Stimulated activated CD4-positive, alpha-beta T cell treated with anti-CD3 and anti-CD28 coated beads, Interleukin-2, amount 100 ng/mL, for 4 hours (primary cell): ENCODE measurements at regions not wholly inside any gene's neighbourhood (a gene's known extent, or its start where the extent isn't known, plus 50 kb on each side); places are given as distances from the start of the nearest gene placed in this dataset.

Source experiments
- DNase-seq: peaks from one replicate; pipeline ENCODE4 v3.0.0-alpha.2; 2020; ENCODE audit warnings: low read depth

GRCh38 chr11:95304777-95305176 is 73.8 kb upstream of the SESN3 start:
- DNase-seq: no peak

- DNase-seq: no peak
These were observed 71.2 kb upstream of the SESN3 start for GRCh38 chr11:95302211-95302610.

DNA sequence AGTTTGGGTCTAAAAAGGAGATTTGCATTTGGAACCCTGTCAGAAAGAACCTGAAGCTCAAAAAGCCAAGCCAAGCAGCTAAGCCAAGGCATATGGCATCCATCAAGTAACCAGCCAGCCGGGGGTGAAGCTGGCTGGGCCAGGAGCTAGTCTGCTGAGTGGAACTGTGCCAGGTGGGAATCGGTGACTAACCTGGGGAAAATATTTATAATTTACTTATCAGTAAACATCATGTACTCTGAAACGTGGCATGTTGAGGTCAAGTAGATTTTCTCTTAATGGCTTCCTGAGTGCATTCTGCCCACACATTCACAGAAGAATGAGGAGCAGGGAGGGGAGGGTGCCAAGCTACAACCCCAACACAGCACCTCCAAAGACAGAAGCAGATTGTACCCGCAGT is 70.5 kb upstream of the SESN3 start:
- no peak for DNase-seq

- no peak for DNase-seq
These were observed 68.2 kb upstream of the SESN3 start for GRCh38 chr11:95299078-95299679.

DNA sequence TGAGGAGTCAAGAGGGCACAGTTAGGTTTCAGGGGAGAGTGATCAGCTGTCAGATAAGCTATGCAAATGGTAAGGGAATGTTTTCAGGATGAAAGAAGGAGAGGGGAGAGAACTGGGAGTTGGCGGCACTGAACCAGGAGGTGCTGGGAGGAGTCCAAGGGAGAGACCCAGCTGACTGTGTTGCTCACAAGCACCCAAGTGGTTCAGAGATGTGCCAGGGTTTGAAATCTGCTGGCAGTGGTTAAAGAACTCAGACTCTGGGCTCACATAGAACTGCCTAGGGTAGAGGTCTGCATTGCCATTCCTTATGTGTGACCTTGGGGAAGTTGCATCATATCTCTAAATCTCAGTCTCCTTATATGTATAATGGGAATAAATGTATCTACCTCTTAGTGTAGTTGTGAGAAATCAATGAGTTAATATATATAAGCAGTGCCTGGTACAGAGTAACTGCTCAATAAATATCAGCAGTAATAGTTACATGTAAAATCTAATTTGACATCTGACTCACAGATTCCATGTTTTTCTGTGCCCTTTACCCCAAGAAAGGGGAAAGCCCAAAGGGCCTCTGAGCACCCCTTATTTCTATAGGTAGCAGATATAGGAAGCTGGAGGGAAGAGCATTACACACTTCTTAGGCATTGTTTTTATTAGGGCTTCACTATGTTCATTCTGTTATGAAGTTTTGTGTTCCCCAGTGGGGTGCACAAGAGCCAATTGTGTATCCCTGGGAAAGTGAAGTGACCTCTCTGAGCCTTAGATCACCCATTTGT is 66.9 kb upstream of the SESN3 start:
- no peak for DNase-seq

DNA sequence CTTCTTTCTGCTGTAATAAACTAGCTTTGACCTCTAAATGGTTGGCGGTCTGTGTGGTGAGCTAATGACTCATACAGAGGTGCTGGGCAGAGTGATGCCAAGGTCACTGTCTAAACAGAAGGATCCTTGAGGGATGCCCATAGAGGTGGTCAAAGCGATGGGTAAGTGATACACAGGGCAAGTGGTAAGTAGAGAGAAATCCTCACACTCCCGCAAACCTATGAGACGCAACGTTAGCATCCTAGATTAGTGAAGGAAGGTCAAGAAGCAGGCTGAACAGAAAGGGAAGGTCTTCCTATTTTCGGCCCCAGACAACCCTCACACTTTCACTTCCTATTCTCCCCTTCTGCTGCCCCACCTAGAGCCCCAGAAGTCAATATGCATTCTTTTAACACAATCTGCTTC is 65.6 kb upstream of the SESN3 start:
- DNase-seq: no peak

DNA sequence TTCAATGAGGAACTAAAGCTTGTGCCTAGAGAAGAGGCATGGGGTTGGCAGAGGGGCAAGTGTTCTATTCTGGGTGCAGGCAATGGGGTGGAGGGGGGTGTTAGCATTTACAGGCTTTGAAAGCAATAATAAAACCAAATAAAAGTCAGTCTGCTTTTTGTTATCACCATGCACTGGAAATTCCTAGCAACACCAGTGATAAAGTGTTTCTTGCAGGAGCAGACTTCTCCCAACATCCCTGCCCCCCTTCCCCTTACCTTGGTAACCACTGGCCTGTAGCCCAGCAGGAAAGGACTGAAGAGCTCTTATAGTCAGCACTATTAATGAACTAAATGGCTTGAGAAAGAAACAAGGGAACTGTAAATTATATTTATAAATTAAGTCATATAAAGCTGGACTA is 65.2 kb upstream of the SESN3 start:
- DNase-seq: no peak

DNA sequence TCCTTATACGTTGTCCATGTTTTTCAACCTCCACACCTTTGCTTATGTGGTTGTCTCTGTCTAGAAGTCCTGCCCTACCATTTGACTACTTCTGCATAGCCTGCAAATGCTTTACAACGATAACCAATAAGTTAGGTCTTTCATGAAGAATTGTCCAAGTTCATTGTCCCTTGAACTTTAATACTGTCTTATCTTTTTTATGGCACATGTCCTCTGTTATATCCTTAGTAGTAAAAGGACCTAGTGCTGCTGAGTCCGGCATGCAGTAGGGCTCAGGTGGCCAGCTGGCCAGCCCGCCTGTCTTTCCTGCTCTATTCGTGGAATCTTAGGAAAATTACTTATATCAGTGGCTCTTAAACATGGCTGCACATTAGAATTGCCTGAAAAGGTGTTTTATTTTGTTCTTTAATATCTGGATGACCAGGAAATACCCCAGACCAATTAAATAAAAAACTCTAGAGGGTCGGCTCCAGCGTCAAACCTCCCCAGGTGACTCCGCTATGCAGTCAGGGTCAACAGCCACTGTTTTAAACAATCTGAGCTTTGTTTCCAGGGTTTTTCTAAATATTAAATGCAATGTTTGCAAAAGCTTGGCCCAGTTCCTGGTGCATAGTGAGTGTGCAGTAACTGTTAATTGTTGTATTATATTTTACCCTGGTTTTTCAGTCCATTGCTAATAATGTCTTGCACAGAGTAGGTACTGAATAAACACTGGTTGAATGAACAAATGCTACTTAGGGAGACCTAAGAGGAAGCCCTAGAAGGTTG is 64.6 kb upstream of the SESN3 start:
- no peak for DNase-seq

DNA sequence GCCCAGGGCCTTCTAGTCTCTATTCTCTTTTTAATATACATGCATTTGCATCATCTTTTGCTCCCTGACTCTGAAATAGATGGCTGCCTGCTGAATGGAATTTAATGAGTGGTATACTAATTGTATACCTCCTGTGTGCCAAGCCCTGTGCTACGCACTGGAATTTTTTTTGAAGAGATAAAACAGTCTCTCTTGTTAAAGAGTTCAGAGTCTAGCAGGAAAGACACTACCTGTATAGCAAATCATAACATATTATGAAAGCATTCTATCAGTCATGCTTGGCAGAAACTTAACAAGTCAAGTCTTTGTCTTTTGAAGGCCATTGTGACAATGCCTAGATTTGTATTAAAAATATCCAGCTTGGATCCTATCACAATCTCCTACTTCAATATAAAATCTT is 63.7 kb upstream of the SESN3 start:
- no peak for DNase-seq

DNA sequence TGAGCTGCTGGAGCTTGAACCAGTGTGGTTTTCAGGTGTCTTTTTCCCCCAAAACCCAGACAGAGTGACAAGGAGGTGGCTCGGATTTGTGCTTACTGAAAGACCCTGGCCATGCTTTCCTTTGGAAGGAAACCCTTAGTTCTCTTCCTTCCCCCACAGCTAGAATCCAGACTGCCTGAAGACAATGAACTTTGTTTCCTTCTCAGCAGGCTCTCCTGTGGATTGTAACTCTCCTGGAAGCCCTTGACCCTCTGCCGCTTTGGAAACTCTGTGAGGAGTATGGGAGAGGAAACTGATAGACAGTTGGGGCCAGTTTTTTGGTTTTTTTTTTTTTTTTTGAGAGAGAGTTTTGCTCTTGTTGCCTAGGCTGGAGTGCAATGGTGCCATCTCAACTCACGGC is 62.1 kb upstream of the SESN3 start:
- DNase-seq: no peak

DNA sequence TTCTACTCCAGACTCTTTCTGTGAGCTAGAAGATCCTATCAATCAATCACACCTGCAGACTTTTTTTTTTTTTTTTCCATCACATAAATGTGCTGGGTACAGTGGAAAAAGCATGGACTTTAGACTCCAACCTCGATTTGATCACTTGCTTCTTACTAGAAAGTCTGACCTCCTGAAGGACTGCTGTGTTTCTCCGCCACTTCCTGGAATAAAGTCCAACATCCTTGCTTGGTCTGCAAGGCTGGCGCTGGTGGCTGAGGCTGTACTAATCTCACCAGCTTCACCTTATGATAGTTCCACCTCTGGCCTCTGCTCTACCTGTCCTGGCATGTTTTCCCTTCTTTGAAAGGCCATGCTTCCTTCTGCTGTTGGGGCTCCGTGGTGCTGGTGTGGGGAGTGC is 60.9 kb upstream of the SESN3 start:
- no peak for DNase-seq

DNA sequence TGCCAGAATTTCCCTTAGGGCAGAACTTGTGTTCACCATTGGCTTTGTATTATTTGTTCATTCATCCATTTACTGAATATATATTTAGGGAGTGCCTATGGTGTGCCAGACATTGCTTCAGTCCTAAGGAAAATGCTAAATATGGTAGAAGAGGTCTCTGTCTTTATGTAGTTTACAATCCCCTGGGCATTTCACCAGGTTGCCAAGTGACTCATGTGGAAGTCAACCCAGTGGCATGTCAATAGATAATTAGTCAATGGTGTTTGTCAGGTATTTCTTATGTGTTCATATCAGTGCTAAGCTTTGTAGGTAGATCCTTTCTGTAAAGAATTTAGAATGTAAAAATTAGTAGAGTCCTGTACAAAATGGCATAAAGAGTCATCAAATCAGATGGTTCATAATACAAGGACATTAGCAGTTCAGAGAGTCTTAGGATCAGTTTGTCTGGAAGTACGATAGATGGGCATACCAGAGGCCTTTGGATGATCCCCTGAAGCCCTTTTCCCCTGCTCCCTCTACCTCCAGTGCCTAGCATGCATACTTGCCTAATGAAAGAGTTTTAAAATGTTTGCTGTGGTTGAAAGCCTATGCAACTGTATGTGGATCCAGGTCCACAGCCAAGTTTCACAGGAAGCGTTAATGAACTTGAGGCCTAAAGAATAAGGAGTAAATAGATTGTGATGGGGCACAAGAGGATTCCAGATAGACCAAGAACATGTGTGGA is 58.5 kb upstream of the SESN3 start:
- no peak for DNase-seq

DNA sequence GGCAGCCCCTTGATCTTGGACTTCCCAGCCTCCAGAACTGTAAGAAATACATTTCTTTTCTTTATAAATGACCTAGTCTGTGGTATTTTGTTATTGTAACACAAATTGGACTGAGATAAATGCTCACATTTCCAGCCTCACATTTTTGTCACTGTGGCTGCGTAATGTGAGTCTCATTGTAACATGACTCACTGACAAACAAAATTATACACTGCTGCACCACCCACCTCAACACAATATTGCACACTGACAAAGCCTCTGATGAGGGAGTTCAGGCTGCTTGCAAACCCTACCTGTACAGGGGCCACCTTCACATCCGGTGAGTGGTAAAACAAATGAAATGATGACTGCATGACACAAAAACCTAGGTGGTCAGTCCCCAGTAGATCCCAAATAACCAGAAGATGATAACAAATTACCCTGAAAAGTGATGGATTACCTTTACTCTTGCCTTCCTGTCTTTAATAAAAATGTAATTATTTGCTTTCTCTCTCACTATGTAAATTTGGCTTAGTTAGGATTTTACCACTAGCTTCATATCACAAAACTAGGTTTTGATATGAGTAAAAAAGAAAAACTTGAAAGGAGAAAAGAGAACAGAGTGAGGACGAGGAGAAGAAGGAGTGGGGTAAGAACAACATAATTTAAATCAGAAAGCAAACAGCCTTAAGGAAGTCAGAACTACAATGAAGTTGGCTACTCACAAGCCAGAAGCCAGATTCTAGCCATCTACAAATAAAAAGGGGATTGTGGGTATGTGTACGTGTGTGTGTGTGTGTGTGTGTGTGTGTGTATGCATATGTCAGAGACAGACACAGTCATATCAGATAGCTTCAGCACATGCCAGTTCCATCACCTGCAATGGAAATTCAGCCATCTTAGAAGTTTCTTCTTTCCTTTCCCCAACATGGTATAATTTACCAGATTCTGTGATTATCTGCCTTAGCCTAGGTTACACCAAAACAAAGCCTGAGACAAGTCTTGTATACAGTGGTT is 53.4 kb upstream of the SESN3 start:
- DNase-seq: no peak

- DNase-seq: no peak
These were observed 52.6 kb upstream of the SESN3 start for GRCh38 chr11:95283650-95284049.

DNA sequence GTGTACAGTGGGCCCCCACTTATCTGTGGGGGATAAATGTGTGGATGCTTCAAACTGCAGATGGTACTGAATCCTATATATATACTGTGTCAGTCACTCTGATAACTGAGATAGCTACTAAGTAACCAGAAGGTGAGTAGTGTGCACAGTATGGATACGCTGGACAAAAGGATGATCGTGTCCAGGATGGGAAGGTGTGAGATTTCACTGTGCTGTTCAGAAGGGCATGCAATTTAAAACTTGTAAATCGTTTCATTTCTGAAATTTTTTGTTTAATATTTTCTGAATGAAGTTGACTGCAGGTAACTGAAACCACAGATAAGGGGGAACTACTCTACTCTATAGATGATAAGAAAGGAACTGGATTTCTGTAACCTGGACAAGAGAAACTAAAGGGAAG is 52.1 kb upstream of the SESN3 start:
- DNase-seq: no peak

DNA sequence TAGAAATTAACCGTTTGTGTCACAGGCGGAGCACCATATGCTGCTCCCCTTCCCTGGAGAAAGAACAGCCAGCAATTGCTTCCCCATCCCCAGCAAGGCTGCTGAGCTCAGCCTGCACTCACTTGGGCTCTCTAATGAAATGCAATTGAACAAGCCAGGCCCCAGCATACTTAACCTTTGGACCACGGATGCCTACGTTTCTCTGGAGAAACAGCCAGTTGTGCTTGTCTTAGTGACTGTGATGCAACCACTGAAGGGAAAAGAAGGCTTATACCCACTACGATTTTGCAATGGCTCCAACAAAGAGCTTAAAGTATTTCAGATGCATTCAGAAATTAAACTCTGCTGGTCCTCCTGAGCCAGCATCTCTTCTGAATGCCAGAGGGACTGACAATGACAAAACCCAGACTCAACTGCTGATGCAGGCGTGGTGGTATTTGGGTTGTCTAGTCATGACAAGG is 51.3 kb upstream of the SESN3 start:
- DNase-seq: no peak
